DND-41 (cell line): ENCODE measurements at regions not wholly inside any gene's neighbourhood (a gene's known extent, or its start where the extent isn't known, plus 50 kb on each side); places are given as distances from the start of the nearest gene placed in this dataset.

Experiments
- ATAC-seq: fragments of 200-7000 bp; cut with Tn5 transposase; 3 replicates; pipeline ENCODE4 v1.9.1; 2021; ENCODE audit warnings: low read depth; ENCODE audit not compliant: insufficient read depth
- DNase-seq: peaks from one replicate; pipeline ENCODE4 v3.0.0-alpha.2; 2020
- H2AFZ ChIP-seq: 2 replicates; pipeline ENCODE4 v1.6.0; 2012; ENCODE audit warnings: low read depth, low read length
- H3K27ac ChIP-seq: 2 replicates; pipeline ENCODE4 v1.5.1; 2012; ENCODE audit warnings: low read length, inconsistent platforms
- H3K27me3 ChIP-seq: fragments of 200-600 bp; sonication (generic); 2 replicates; pipeline ENCODE4 v1.6.0; 2012; ENCODE audit warnings: low read length, mild to moderate bottlenecking, inconsistent platforms; ENCODE audit not compliant: insufficient read depth, poor library complexity
- H3K36me3 ChIP-seq: 2 replicates; pipeline ENCODE4 v1.5.1; 2012; ENCODE audit warnings: low read length, inconsistent platforms; ENCODE audit not compliant: insufficient read depth
- H3K4me1 ChIP-seq: 2 replicates; pipeline ENCODE4 v1.5.1; 2012; ENCODE audit warnings: mild to moderate bottlenecking, low read length; ENCODE audit not compliant: insufficient read depth
- H3K4me2 ChIP-seq: 2 replicates; pipeline ENCODE4 v1.6.0; 2012; ENCODE audit warnings: mild to moderate bottlenecking, moderate library complexity, low read length, inconsistent platforms; ENCODE audit not compliant: insufficient read depth
- H3K4me3 ChIP-seq, 2 experiments: fragments of 200-600 bp in 1 of 2; shearing (Covaris generic) in 1 of 2; 2 replicates each; pipeline ENCODE4 v1.5.1; 2012 to 2016; ENCODE audit warnings: inconsistent platforms in 2 of 2, low read length in 2 of 2, mild to moderate bottlenecking in 2 of 2, low read depth in 1 of 2, moderate library complexity in 1 of 2
- H3K79me2 ChIP-seq: 2 replicates; pipeline ENCODE4 v1.6.0; 2012; ENCODE audit warnings: low read length, inconsistent platforms; ENCODE audit not compliant: insufficient read depth
- H3K9ac ChIP-seq: 2 replicates; pipeline ENCODE4 v1.6.0; 2012; ENCODE audit warnings: low read depth, mild to moderate bottlenecking, inconsistent platforms, low read length, moderate library complexity
- H3K9me3 ChIP-seq: 2 replicates; pipeline ENCODE4 v1.5.1; 2012; ENCODE audit warnings: low read length, moderate library complexity, mild to moderate bottlenecking, inconsistent platforms; ENCODE audit not compliant: insufficient read depth, severe bottlenecking
- H4K20me1 ChIP-seq: 2 replicates; pipeline ENCODE4 v1.6.0; 2012; ENCODE audit warnings: low read length; ENCODE audit not compliant: insufficient read depth
- CTCF ChIP-seq: IDR thresholded peaks from 2 replicates; pipeline ENCODE4 v1.5.1; 2012; ENCODE audit warnings: borderline replicate concordance, low read length, moderate library complexity, mild to moderate bottlenecking; ENCODE audit not compliant: poor library complexity, severe bottlenecking; ENCODE audit errors: extremely low read depth
- EZH2 ChIP-seq: IDR thresholded peaks from 3 replicates; pipeline ENCODE4 v1.6.1; 2012; ENCODE audit warnings: borderline replicate concordance, low read depth, mild to moderate bottlenecking, moderate library complexity, low read length, inconsistent platforms; ENCODE audit not compliant: severe bottlenecking

DNA sequence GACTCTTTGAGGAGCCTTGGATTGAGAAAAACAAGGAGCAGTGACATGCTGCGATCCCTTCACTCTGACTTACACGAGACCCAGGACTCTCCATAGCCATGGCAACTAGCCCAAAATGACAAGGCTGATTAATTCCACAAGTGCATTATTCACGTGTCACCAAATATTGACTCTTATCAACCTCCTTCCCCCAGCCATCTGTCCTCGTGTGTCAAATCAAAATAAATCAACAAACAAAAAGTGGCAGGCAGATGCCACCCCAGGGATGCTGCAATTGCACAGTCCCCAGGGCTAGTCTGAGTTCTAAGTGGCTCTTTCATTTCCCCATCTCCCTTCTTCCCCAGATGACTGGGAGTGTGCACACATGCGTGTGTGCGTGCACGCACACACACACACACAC is 104.9 kb downstream of the AQP9 start:
- DNase-seq = no peak
- H2AFZ ChIP-seq = no peak overlapping the region
- H3K4me1 ChIP-seq = no peaks in the 10 kb centered on the region

DNA sequence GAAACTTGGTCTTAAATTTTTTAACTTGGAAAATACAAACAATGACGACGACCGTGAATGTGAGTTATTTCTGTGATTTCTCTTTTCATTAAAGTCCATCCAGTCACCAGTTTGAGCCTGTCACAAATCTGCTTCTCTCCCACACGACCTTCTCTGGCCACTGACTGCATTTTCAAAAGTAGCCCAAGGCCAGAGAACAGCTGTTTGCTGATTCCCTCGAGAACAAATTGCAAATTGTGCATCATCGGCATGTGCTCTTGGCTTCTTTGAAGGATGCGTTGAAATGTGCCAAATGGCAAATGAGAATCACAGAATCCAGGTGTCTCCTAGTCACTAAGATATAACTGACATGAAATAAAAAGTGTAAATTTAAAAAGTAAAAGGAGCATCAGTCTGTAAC is 106.4 kb downstream of the AQP9 start:
- H2AFZ ChIP-seq = no peak overlapping the region
- no peak for ATAC-seq
- H3K27ac ChIP-seq = no peak overlapping the region
- TF ChIP-seq CTCF (no peak), EZH2 (no peak)
- H4K20me1 ChIP-seq = no peaks in the 10 kb centered on the region
- H3K79me2 ChIP-seq = no peaks in the 10 kb centered on the region
- no peak for DNase-seq
- no peaks in the 10 kb centered on the region for H3K36me3 ChIP-seq
- H3K9ac ChIP-seq = no peak overlapping the region
- no peaks in the 10 kb centered on the region; the same call in none of the 2 replicates for H3K4me1 ChIP-seq
- no peak overlapping the region for H3K4me3 ChIP-seq
- H3K4me2 ChIP-seq = no peak overlapping the region
- H3K27me3 ChIP-seq = no peaks in the 10 kb centered on the region
- no peaks in the 10 kb centered on the region for H3K9me3 ChIP-seq

More for the DNA sequence above, 104.9 kb downstream of the AQP9 start:
- Histone ChIP-seq H3K4me2 (no peak overlapping the region), H3K9ac (no peak overlapping the region), H3K27me3 (no peaks in the 10 kb centered on the region), H3K9me3 (no peaks in the 10 kb centered on the region), H3K79me2 (no peaks in the 10 kb centered on the region), H4K20me1 (no peaks in the 10 kb centered on the region), H3K36me3 (no peaks in the 10 kb centered on the region), H3K27ac (no peak overlapping the region), H3K4me3 (no peak overlapping the region)
- no peak for ATAC-seq
- TF ChIP-seq CTCF (no peak), EZH2 (no peak)

- ATAC-seq = no peak
- Histone ChIP-seq H3K79me2 (no peaks in the 10 kb centered on the region), H3K4me1 (peaks cover 8% of the 10 kb centered on the region)
Observed at GRCh38 chr15:58246041-58246440, 107.9 kb downstream of the AQP9 start.

More at GRCh38 chr15:58246041-58246440, 107.9 kb downstream of the AQP9 start:
- no peak overlapping the region for H2AFZ ChIP-seq
- H3K27ac ChIP-seq = no peak overlapping the region
- H3K4me3 ChIP-seq = no peak overlapping the region
- DNase-seq = no peak
- no peaks in the 10 kb centered on the region for H4K20me1 ChIP-seq
- no peaks in the 10 kb centered on the region for H3K9me3 ChIP-seq
- H3K36me3 ChIP-seq = no peaks in the 10 kb centered on the region
- TF ChIP-seq EZH2 (no peak), CTCF (no peak)
- H3K4me2 ChIP-seq = no peak overlapping the region
- H3K9ac ChIP-seq = no peak overlapping the region
- no peaks in the 10 kb centered on the region for H3K27me3 ChIP-seq
